NB4 (cell line): ENCODE measurements at regions not wholly inside any gene's neighbourhood (a gene's known extent, or its start where the extent isn't known, plus 50 kb on each side); places are given as distances from the start of the nearest gene placed in this dataset.

Source experiments
- DNase-seq: peaks from one replicate; pipeline ENCODE4 v3.0.0; 2010; ENCODE audit warnings: low read depth
- H3K4me3 ChIP-seq: one replicate; pipeline ENCODE4 v1.5.1; 2011; ENCODE audit warnings: mild to moderate bottlenecking, low read depth, low read length, moderate library complexity
- CTCF ChIP-seq: IDR thresholded peaks from one replicate; pipeline ENCODE4 v1.5.1; 2012; ENCODE audit warnings: low read depth, low read length
- MAX ChIP-seq: IDR thresholded peaks from 2 replicates; pipeline ENCODE4 v1.6.1; 2011; ENCODE audit warnings: low read depth, low read length
- MYC ChIP-seq: IDR thresholded peaks from 2 replicates; pipeline ENCODE4 v1.6.1; 2011; ENCODE audit warnings: low read depth, low read length
- POLR2A ChIP-seq: IDR thresholded peaks from 2 replicates; pipeline ENCODE4 v1.6.1; 2011; ENCODE audit warnings: mild to moderate bottlenecking; ENCODE audit not compliant: insufficient read length; ENCODE audit errors: extremely low read depth

GRCh38 chr7:1367501-1368183 is 91.6 kb downstream of the MICALL2 start:
- no peak overlapping the region for H3K4me3 ChIP-seq
- no peak for DNase-seq
- TF ChIP-seq POLR2A (no peak), MAX (no peak), MYC (no peak), CTCF (no peak)

DNA sequence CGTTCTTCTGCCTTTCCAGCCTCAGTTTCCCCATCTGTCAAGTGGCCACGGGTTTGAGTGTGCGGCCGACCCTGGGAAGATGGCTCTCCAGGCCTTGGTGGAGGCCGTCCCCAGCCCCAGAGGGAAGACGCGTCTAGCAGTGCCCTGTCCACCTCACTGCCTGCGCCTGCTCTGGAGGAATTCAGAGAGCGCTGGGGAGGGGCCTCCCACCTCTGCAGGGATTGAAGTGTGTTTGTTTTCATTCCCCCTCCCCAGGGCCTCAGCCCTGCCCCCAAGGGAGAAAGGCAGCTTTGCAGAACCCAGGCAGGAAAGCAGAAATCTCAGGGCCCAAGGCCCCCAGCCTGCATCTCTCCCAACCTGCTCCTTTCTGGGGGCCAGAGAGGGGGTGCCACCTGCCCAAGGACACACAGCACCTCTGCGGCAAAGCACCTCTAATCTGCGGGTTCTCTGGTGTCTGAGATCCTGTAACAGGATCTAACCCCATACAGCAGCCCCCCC is 91.0 kb downstream of the MICALL2 start:
- no peak for DNase-seq
- TF ChIP-seq CTCF (no peak), POLR2A (no peak), MYC (no peak), MAX (no peak)
- H3K4me3 ChIP-seq = no peak overlapping the region

GRCh38 chr7:1368682-1369571 is 90.3 kb downstream of the MICALL2 start:
- TF ChIP-seq POLR2A (no peak), CTCF (peak; percentile 66), MAX (peak; percentile 46; the same call in 1 of the 2 replicates), MYC (peak; percentile 62)
- DNase-seq = peak; percentile 90
- no peak overlapping the region for H3K4me3 ChIP-seq

DNA sequence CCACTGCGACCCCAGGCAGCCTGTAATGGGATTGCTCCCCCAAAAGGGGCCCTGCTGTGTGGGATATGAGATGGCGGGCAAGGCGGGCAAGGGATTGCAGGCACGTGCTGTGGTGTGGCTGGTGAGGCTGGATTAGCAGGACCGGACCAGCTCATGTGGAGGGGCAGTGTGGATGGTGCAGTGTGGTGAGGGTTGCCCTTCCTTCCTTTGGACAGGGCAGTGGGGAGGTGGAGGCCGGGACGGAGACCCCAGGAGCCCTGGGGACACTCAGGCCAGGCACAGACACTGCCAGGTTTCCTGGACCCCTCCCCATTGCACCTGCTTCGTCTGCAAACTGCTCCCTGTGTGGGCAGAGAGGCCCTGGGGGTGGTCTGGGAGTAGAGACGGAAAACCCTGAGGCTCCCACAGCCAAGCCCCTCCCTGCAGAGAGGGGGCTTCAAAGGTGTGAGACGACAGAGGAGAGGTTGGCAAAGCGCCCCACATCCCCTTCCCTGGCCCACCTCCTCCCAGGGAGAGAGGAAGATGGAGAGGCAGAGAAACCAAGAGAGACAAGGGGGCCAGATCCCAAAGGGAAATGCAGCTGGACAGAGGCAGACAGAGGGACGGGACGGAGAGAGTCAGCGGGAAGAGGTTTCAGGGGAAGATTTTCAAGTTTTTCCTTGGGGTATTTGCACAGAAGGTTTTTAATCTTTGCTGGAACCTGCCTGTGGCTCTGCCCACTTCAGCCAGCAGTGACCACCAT is 89.2 kb downstream of the MICALL2 start:
- no peak for DNase-seq
- H3K4me3 ChIP-seq = no peak overlapping the region
- TF ChIP-seq MAX (no peak), POLR2A (no peak), CTCF (no peak), MYC (no peak)

DNA sequence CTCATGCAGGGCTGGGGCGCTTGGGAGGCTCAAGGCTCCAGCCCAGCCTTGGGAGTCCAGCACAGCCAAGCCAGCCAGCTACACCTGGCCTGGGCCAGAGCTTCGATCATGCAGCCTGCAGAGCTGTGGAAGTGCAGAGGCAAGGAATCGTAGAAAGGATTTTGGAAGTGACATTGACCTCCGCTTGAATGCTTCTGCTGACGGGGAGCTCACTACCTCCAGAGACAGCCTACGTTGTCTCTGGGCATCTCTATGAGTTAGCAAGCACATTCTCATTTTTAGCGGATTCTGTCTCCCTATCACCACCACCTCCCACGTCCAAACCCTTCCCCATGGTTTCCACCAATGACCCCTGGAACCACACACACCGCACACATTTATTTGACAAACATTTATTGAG is 88.5 kb downstream of the MICALL2 start:
- DNase-seq = no peak
- H3K4me3 ChIP-seq = no peak overlapping the region
- no peak for TF ChIP-seq POLR2A
- no peak for TF ChIP-seq CTCF
- TF ChIP-seq MAX = no peak
- TF ChIP-seq MYC = no peak
